Memory B cell (primary cell): ENCODE measurements at regions not wholly inside any gene's neighbourhood (a gene's known extent, or its start where the extent isn't known, plus 50 kb on each side); places are given as distances from the start of the nearest gene placed in this dataset.

ENCODE experiments used
- ATAC-seq: fragments of 150-1000 bp; cut with Tn5 transposase; 2 replicates; pipeline ENCODE4 v1.10.0; 2021; ENCODE audit warnings: low read depth, mild to moderate bottlenecking, moderate library complexity
- DNase-seq, 2 donors: peaks; one replicate each; pipeline ENCODE4 v3.0.0; 2022; ENCODE audit warnings: low spot score in 2 of 2
- H3K27ac Mint-ChIP-seq: one replicate; pipeline ENCODE4 v1.8.0; 2022; ENCODE audit warnings: mild to moderate bottlenecking, moderate library complexity, mixed read lengths
- H3K27me3 Mint-ChIP-seq: one replicate; pipeline ENCODE4 v1.8.0; 2022; ENCODE audit warnings: mixed read lengths
- H3K36me3 Mint-ChIP-seq: one replicate; pipeline ENCODE4 v1.8.0; 2022; ENCODE audit warnings: mild to moderate bottlenecking, mixed read lengths
- H3K4me1 Mint-ChIP-seq: one replicate; pipeline ENCODE4 v1.8.0; 2022; ENCODE audit warnings: mixed read lengths
- H3K4me3 Mint-ChIP-seq: one replicate; pipeline ENCODE4 v1.8.0; 2022; ENCODE audit warnings: mild to moderate bottlenecking, moderate library complexity, mixed read lengths
- H3K9me3 Mint-ChIP-seq: one replicate; pipeline ENCODE4 v1.8.0; 2022; ENCODE audit warnings: mixed read lengths

DNA sequence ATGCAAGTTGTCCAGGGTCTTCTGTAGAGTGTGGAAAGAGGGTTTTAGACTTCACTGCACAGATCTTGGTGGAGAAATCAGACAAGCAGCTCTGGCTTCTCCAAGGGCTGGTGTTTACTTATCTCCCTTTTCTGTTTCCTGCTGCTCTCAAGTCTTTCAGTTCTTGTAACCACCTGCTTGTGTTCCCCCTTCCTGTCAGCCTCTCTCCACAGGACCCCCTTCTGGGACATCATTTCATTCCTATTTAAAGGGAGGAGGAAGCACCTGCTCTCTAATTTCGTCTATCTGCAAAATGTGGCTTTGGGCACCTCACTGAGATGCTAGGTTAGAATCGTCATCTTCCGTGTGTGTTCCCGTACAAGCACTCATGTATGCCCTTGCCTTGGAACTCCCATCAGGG is 636.2 kb downstream of the MTRR start:
- Mint-ChIP-seq H3K27ac (no peak overlapping the region), H3K4me1 (no peaks in the 10 kb centered on the region), H3K9me3 (peaks cover 3% of the 10 kb centered on the region), H3K36me3 (no peaks in the 10 kb centered on the region), H3K27me3 (no peaks in the 10 kb centered on the region), H3K4me3 (no peak overlapping the region)
- no peak for DNase-seq
- ATAC-seq: no peak

DNA sequence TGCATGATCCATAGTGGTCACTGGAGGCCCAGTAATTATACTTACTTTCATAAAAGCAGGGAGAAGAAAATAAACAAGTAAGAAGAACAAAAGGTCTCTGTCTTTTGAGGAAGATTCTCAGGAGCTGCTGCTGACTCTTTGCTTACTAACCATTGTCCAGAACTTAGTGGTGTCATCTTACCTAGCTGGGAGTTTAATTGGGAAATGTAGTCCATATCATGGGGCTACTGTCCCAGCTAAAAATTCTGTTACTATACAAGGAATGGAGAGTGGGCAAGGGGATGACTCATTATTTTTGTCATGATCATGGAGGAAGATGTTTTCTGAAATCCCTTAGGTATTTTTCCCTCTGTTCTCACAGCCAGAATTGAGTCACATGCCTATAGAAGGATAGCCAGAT is 639.3 kb downstream of the MTRR start:
- ATAC-seq: no peak
- Mint-ChIP-seq H3K27me3 (no peaks in the 10 kb centered on the region), H3K27ac (no peak overlapping the region), H3K9me3 (peaks cover 5% of the 10 kb centered on the region), H3K36me3 (no peaks in the 10 kb centered on the region), H3K4me3 (no peak overlapping the region), H3K4me1 (no peaks in the 10 kb centered on the region)
- DNase-seq: no peak

GRCh38 chr5:8516356-8516755 is 647.4 kb downstream of the MTRR start:
- no peaks in the 10 kb centered on the region for H3K4me1 Mint-ChIP-seq
- no peak overlapping the region for H3K27ac Mint-ChIP-seq
- H3K4me3 Mint-ChIP-seq: no peak overlapping the region
- H3K9me3 Mint-ChIP-seq: peaks cover 3% of the 10 kb centered on the region
- H3K36me3 Mint-ChIP-seq: no peaks in the 10 kb centered on the region
- ATAC-seq (no peak), DNase-seq (no peak)
- H3K27me3 Mint-ChIP-seq: no peaks in the 10 kb centered on the region

DNA sequence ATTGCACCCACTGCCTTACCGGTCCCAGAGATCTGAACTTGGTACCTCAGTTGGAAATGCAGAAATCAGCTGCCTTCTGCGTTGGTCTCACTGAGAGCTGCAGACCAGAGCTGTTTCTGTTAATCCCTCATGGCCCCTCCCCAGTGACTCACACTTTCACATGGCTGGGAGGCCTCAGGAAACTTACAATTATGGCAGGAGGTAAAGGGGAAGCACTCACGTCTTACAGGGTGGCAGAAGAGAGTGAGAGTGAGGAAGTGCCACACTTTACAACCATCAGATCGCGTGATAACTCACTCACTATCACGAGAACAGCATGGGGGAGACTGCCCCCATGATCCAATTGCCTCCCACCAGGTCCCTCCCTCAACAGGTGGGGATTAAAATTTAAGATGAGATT is 648.5 kb downstream of the MTRR start:
- H3K27ac Mint-ChIP-seq: no peak overlapping the region
- H3K9me3 Mint-ChIP-seq: peaks cover 3% of the 10 kb centered on the region
- H3K4me1 Mint-ChIP-seq: no peaks in the 10 kb centered on the region
- H3K36me3 Mint-ChIP-seq: no peaks in the 10 kb centered on the region
- DNase-seq: no peak
- ATAC-seq: no peak
- H3K27me3 Mint-ChIP-seq: no peaks in the 10 kb centered on the region
- no peak overlapping the region for H3K4me3 Mint-ChIP-seq

GRCh38 chr5:8520917-8521316 is 652.0 kb downstream of the MTRR start:
- Mint-ChIP-seq H3K27ac (no peak overlapping the region), H3K36me3 (no peaks in the 10 kb centered on the region), H3K4me3 (no peak overlapping the region), H3K9me3 (peaks cover 2% of the 10 kb centered on the region), H3K4me1 (no peaks in the 10 kb centered on the region), H3K27me3 (no peaks in the 10 kb centered on the region)
- DNase-seq: no peak
- ATAC-seq: no peak

DNA sequence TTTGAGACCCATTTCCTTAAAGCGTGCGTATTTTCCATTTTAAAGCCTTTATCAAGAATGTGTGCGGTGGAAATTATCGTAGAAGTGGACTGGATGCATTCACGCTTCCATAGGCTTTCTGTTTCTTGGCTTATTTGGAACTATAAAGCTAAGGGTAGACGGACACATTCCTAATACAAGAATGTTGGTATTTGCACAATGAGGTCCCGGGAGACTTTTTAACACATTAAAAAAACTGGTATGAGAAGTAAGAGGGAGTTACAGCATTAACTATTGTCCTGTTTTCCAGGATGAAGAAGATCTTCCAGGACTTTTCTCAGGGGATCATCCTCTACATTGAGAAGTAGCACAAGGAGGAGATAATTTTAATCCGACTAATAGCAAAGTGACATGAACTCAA is 653.0 kb downstream of the MTRR start:
- no peaks in the 10 kb centered on the region for H3K36me3 Mint-ChIP-seq
- no peaks in the 10 kb centered on the region for H3K27me3 Mint-ChIP-seq
- no peak overlapping the region for H3K27ac Mint-ChIP-seq
- ATAC-seq (no peak), DNase-seq (no peak)
- no peaks in the 10 kb centered on the region for H3K9me3 Mint-ChIP-seq
- H3K4me1 Mint-ChIP-seq: no peaks in the 10 kb centered on the region
- H3K4me3 Mint-ChIP-seq: no peak overlapping the region

DNA sequence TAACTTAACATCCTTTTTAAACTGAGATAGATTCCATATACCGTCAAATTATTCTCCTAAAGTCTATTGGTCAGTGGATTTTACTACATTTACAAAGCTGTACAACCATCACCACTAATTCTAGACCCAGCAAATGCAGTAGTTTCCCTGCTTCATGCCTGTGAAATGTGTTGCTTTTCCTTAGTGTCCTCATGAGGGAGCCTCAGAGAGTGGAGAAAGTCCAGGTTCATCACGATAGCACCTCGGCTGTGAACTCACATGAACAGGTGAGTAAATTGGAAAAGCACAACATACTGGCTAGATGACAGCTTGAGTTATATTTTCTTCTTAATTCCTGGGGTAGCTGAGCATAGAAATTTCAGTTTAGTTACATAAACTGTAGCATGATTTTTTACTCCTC is 653.7 kb downstream of the MTRR start:
- Mint-ChIP-seq H3K27ac (no peak overlapping the region), H3K4me1 (no peaks in the 10 kb centered on the region), H3K27me3 (no peaks in the 10 kb centered on the region), H3K9me3 (no peaks in the 10 kb centered on the region), H3K4me3 (no peak overlapping the region), H3K36me3 (no peaks in the 10 kb centered on the region)
- DNase-seq: no peak
- no peak for ATAC-seq

- Mint-ChIP-seq H3K27ac (no peak overlapping the region), H3K36me3 (no peaks in the 10 kb centered on the region), H3K4me3 (no peak overlapping the region), H3K27me3 (no peaks in the 10 kb centered on the region), H3K9me3 (no peaks in the 10 kb centered on the region), H3K4me1 (no peaks in the 10 kb centered on the region)
- ATAC-seq: no peak
- DNase-seq: no peak
These were observed 654.6 kb downstream of the MTRR start for GRCh38 chr5:8523501-8523900.

DNA sequence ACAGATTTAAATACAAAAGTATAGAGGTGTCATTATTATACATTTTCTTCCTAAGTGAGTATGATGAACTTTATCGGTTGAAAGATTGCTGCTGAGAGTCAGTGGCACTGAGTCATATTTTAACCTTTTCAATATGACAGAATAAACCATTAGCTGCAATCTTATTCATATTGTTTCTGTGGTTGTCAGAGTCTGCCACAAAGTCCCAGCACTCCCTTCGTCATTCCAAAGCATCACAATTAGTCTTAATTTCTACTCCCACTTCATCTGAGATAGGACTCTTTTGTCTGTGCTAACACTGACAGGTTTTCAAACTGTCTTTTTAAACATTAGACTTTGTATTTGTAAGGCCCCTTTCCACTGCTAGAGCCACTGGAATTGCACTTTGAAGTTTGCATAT is 656.9 kb downstream of the MTRR start:
- H3K27ac Mint-ChIP-seq: no peak overlapping the region
- no peaks in the 10 kb centered on the region for H3K27me3 Mint-ChIP-seq
- H3K9me3 Mint-ChIP-seq: peaks cover 1% of the 10 kb centered on the region
- no peaks in the 10 kb centered on the region for H3K4me1 Mint-ChIP-seq
- DNase-seq (no peak), ATAC-seq (no peak)
- H3K36me3 Mint-ChIP-seq: no peaks in the 10 kb centered on the region
- H3K4me3 Mint-ChIP-seq: no peak overlapping the region

GRCh38 chr5:8528106-8528505 is 659.2 kb downstream of the MTRR start:
- Mint-ChIP-seq H3K27me3 (no peaks in the 10 kb centered on the region), H3K4me1 (no peaks in the 10 kb centered on the region), H3K36me3 (no peaks in the 10 kb centered on the region), H3K4me3 (no peak overlapping the region), H3K9me3 (peaks cover 1% of the 10 kb centered on the region), H3K27ac (no peak overlapping the region)
- DNase-seq (no peak), ATAC-seq (no peak)

GRCh38 chr5:8538821-8539220 is 669.9 kb downstream of the MTRR start:
- H3K36me3 Mint-ChIP-seq: no peaks in the 10 kb centered on the region
- H3K4me3 Mint-ChIP-seq: no peak overlapping the region
- no peak for DNase-seq
- H3K9me3 Mint-ChIP-seq: peaks cover 1% of the 10 kb centered on the region
- no peak overlapping the region for H3K27ac Mint-ChIP-seq
- no peaks in the 10 kb centered on the region for H3K4me1 Mint-ChIP-seq
- H3K27me3 Mint-ChIP-seq: peaks cover 3% of the 10 kb centered on the region
- no peak for ATAC-seq

DNA sequence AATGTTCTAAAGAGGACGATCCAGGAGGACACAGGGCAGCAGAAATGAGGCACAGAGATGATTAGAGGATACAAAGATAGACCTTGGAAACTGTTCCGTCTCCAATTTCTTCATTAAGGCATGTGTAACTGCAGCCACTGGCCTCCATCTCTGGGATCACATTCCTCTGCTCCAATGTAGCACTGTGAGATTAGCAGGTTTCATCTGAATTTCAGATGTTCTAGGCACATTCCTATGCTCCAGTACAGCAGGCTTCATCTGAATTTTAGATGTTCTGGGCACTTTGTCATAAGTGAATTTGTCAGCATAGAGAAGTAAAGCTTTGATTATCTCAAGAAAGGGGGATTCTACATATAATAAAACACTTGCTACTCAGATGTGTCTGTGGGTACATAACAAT is 671.4 kb downstream of the MTRR start:
- ATAC-seq (no peak), DNase-seq (no peak)
- Mint-ChIP-seq H3K27ac (no peak overlapping the region), H3K9me3 (peaks cover 1% of the 10 kb centered on the region), H3K27me3 (peaks cover 1% of the 10 kb centered on the region), H3K4me1 (no peaks in the 10 kb centered on the region), H3K4me3 (no peak overlapping the region), H3K36me3 (no peaks in the 10 kb centered on the region)

DNA sequence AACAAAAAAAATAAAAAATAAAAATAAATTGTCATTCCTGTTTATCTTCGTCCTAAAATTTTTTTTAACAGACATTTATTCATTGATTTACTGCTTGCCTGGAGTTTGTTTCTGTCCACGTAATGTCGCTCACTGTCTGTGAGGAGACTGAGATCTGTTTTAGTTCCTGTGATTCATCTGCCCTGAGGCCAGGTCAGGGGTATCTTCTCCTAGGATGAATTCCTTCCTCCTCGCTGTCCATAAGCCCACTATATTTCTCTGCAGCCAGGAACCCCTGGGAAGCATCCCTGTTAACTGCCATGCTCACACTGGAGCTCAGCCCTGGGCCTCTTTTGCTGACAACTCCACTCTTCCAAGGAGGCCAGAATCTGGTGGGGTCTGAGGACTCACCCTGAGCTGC is 682.0 kb downstream of the MTRR start:
- ATAC-seq (no peak), DNase-seq (no peak)
- Mint-ChIP-seq H3K36me3 (no peaks in the 10 kb centered on the region), H3K27me3 (no peaks in the 10 kb centered on the region), H3K9me3 (peaks cover 9% of the 10 kb centered on the region), H3K27ac (no peak overlapping the region), H3K4me1 (no peaks in the 10 kb centered on the region), H3K4me3 (no peak overlapping the region)

DNA sequence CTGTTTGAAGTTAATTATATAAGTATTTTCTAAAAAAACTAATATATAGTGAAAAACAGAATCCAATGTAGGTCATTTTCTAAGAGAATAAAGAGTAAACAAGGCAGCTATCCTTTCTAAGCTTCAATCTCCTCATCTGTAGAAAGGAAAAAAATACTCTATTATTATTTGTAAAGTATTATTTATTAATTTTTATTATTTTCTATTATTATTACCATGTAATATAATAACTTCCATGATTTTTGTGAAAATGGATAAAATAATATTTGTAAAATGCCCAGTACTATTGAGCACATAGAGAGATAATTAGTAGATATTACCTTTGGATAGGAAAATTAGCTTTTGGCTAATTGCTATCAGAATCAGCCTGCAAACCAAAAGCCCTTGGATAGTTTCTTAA is 684.4 kb downstream of the MTRR start:
- ATAC-seq (no peak), DNase-seq (no peak)
- Mint-ChIP-seq H3K9me3 (peaks cover 9% of the 10 kb centered on the region), H3K27me3 (no peaks in the 10 kb centered on the region), H3K4me3 (no peak overlapping the region), H3K36me3 (no peaks in the 10 kb centered on the region), H3K4me1 (no peaks in the 10 kb centered on the region), H3K27ac (no peak overlapping the region)

GRCh38 chr5:8557728-8558127 is 688.8 kb downstream of the MTRR start:
- no peak for ATAC-seq
- Mint-ChIP-seq H3K4me1 (no peaks in the 10 kb centered on the region), H3K4me3 (no peak overlapping the region)

GRCh38 chr5:8560776-8561175 is 691.8 kb downstream of the MTRR start:
- no peak for ATAC-seq
- Mint-ChIP-seq H3K4me3 (no peak overlapping the region), H3K36me3 (no peaks in the 10 kb centered on the region)

More at GRCh38 chr5:8557728-8558127, 688.8 kb downstream of the MTRR start:
- no peaks in the 10 kb centered on the region for H3K36me3 Mint-ChIP-seq
- DNase-seq: no peak
- no peak overlapping the region for H3K27ac Mint-ChIP-seq
- H3K27me3 Mint-ChIP-seq: peaks cover 1% of the 10 kb centered on the region
- H3K9me3 Mint-ChIP-seq: peaks cover 10% of the 10 kb centered on the region

More at GRCh38 chr5:8560776-8561175, 691.8 kb downstream of the MTRR start:
- no peak overlapping the region for H3K27ac Mint-ChIP-seq
- no peaks in the 10 kb centered on the region for H3K4me1 Mint-ChIP-seq
- peaks cover 1% of the 10 kb centered on the region for H3K27me3 Mint-ChIP-seq
- no peak for DNase-seq
- peaks cover 2% of the 10 kb centered on the region for H3K9me3 Mint-ChIP-seq
